ENCODE measurements at regions not wholly inside any gene's neighbourhood (a gene's known extent, or its start where the extent isn't known, plus 50 kb on each side); places are given as distances from the start of the nearest gene placed in this dataset. TPM values are rescaled to one million over a fixed set of nuclear protein-coding genes. Genes with fewer than 3 reads are reported as not detected.
"Not testable (repeated sequence)": the region's sequence is repeated elsewhere in the genome, so short reads cannot be mapped to it uniquely, and the experiment has no call there.

DNA sequence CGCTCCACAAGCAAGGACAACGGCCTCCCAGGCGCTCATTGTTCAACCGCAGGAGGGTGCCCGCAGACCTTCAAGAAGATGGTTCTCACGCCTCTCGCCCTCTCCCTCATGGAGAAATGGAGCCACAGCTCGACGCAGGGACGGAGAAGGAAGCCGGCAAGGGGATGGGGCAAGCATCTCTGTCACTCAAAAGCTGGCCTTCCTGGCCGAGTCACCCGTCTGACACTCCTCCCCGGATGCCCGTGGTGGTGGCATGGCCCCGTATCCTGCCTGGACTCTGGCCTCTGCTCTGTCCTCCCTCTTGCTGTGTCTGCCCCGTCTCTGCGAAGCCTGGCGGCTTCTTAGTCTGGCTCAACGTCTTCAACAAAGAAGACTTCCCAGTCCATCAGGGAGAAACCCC, 1405.7 kb upstream of the PCDH10 start:
- DNase-seq (ENCODE audit: low spot score in 2 of 2); FAIRE-seq: not testable (repeated sequence)

DNA sequence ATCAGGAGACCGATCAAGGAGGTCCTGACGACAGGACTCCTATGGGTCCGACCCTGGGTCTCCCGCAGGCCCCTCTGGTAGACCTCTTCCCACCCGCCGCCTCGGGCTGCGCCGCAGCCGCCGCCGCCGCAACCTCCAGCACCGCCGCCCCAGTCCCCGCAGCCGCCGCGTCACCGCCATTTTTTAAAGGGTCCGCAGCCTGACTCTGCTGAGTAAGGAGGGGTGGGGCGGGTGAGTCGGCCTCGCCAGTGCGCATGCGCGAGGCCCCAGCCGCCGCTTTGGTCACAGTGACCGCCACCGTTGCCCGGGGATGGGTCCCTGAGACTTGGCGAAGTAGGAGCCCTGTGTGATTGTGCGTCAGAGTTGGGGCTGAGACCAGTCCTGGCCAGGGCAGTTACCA, 1401.9 kb upstream of the PCDH10 start:
- FAIRE-seq = not testable (repeated sequence)

DNA sequence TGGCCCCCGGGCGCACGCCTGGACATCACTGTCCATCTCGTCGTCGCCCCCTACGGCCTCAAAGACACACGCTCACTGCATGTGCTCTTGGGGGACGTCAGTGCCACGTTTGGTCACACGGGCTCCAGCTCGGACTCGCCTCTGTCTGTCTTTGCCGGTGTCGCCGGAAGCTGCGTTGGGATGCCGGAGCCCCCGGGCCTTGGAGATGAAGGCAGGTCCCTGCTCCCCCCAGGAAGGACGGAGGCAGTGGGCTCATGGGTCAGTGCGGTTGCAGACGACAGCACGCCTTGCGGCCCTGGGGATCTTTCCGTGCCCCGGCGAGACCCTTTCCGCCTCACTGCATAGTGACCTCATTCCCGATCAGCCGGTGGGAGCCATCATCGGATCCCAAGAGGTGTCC, 1399.9 kb upstream of the PCDH10 start:
- FAIRE-seq; DNase-seq (ENCODE audit: low spot score in 2 of 2): not testable (repeated sequence)

More for the DNA sequence above, 1401.9 kb upstream of the PCDH10 start:
- DNase-seq (ENCODE audit: low spot score in 2 of 2) = not testable (repeated sequence)

DNA sequence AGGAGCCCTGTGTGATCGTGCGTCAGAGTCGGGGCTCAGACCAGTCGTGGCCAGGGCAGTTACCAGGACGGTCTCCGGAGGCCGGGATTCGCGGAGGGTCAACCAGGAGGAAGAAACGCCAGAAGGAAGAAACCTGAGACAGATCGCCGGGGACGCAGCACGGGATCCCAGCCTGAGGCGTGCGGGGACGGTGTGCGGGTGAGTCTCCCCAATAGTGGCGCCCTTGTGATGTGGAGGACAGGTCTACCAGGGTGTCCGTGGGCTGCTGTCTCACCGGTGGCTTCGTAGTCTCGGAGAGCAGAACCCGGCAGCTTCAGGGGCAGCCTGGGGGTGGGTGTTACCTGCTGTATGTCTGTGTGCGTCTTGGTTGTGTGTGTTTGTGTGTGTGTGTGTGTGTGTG, 1399.1 kb upstream of the PCDH10 start:
- not testable (repeated sequence) for DNase-seq (ENCODE audit: low spot score in 2 of 2); FAIRE-seq

DNA sequence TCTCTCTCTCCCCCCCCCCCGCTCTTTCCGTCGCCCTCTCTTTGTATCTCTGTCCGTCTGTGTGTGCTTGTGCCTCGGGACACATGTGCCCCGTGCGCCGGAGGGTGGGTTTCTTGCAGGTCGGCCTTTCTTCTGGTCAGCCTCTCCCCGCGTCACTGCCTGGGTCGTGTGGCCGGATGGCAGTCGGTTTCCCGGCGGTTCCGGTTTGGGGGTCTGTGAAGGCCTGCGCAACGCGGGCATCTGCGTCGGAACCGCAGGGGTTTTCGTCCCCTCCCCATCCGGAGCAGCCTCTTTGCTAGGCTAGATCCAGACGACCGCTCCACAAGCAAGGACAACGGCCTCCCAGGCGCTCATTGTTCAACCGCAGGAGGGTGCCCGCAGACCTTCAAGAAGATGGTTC, 1398.6 kb upstream of the PCDH10 start:
- DNase-seq (ENCODE audit: low spot score in 2 of 2) = not testable (repeated sequence)

DNA sequence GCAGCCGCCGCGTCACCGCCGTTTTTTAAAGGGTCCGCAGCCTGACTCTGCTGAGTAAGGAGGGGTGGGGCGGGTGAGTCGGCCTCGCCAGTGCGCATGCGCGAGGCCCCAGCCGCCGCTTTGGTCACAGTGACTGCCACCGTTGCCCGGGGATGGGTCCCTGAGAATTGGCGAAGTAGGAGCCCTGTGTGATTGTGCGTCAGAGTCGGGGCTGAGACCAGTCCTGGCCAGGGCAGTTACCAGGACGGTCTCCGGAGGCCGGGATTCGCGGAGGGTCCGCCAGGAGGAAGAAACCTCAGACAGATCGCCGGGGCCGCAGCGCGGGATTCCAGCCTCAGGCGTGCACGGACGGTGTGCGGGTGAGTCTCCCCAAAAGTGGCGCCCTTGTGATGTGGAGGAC, 1386.9 kb upstream of the PCDH10 start:
- not testable (repeated sequence) for FAIRE-seq; DNase-seq (ENCODE audit: low spot score in 2 of 2)

More for the DNA sequence above, 1398.6 kb upstream of the PCDH10 start:
- not testable (repeated sequence) for FAIRE-seq

DNA sequence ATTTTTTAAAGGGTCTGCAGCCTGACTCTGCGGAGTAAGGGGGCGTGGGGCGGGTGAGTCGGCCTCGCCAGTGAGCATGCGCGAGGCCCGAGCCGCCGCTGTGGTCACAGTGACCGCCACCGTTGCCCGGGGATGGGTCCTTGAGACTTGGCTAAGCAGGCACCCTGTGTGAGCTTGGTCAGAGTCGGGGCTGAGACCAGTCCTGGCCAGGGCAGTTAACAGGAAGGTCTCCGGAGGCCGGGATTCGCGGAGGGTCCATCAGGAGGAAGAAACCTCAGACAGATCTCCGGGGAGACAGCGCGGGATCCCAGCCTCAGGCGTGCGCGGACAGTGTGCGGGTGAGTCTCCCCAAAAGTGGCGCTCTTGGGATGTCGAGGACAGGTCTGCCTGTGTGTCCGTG, 1384.4 kb upstream of the PCDH10 start:
- DNase-seq (ENCODE audit: low spot score in 2 of 2) (no peak), FAIRE-seq (no peak)

DNA sequence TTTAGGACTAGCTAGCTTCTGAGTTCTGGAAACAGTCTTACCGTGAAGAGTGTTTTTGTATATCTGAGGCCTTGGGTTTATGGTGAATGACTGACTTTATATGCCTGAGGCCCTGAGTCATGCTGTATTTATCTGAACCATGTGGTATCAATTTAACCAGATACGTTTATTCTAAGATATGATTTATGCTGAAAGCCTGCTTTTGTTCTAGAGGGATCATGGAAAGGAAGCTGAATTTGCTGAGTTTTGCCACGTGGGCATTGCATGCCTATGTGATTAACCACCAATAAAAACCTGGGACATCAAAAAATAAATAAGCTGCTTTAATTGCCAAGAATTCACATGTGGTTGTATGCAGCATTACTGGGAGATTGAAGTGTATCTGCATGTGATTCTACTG, 1374.7 kb upstream of the PCDH10 start:
- DNase-seq (ENCODE audit: low spot score in 2 of 2); FAIRE-seq: not testable (repeated sequence)

DNA sequence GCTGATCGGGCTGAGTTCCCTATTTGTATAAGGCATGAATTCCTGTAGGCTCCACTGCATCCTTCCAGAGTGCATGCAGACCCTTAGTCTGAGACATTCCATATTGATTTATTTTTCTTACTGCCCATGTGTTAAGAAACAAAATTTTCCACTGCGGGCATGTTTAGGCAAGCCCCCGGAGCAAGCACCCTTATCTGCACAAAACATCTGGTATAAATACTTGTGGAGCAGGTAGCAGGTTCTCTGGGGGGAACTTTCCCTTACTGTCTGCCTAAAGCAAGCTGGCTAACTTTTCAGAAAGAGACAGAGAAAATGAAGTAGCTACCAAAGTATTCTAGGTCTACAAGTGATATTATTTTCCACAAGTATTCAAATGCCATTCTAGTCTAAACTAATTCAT, 1338.5 kb upstream of the PCDH10 start:
- not testable (repeated sequence) for FAIRE-seq; DNase-seq (ENCODE audit: low spot score in 2 of 2)

Small RNA genes in the stretch of these regions (small RNA-seq; reads per million reads assigned to genes)
- gene AC105424.1 = not detected
- gene RF00156 = not detected
- gene RN7SL205P = not detected
- not detected for gene RNU6-224P
